Astrocyte (in vitro differentiated cells and primary cell): ENCODE measurements at regions not wholly inside any gene's neighbourhood (a gene's known extent, or its start where the extent isn't known, plus 50 kb on each side); places are given as distances from the start of the nearest gene placed in this dataset.

Experiments
- DNase-seq: peaks from one replicate; pipeline ENCODE4 v3.0.0-alpha.2; 2010; ENCODE audit warnings: low read depth
- FAIRE-seq: peaks from 2 replicates; lab custom pipeline; 2011; peaks lifted over from hg19 to GRCh38; lab: Jason Lieb, UNC
- H2AFZ ChIP-seq: 2 replicates; pipeline ENCODE4 v1.6.0; 2012; ENCODE audit warnings: low read depth, low read length, inconsistent platforms
- H3K27ac ChIP-seq: 2 replicates; pipeline ENCODE4 v1.5.1; 2011; ENCODE audit warnings: low read depth, low read length, inconsistent platforms
- H3K27me3 ChIP-seq: 2 replicates; pipeline ENCODE4 v1.6.0; 2011; ENCODE audit warnings: low read length, inconsistent platforms; ENCODE audit not compliant: insufficient read depth
- H3K36me3 ChIP-seq: 2 replicates; pipeline ENCODE4 v1.5.1; 2011; ENCODE audit warnings: low read length, inconsistent platforms; ENCODE audit not compliant: insufficient read depth
- H3K4me1 ChIP-seq: 2 replicates; pipeline ENCODE4 v1.5.1; 2011; ENCODE audit warnings: low read length, inconsistent platforms; ENCODE audit not compliant: insufficient read depth
- H3K4me2 ChIP-seq: 2 replicates; pipeline ENCODE4 v1.6.0; 2012; ENCODE audit warnings: low read length, inconsistent platforms
- H3K4me3 ChIP-seq: 2 replicates; pipeline ENCODE4 v1.5.1; 2011; ENCODE audit warnings: low read depth, mild to moderate bottlenecking, low read length, inconsistent platforms; ENCODE audit not compliant: insufficient read depth
- H3K79me2 ChIP-seq: 2 replicates; pipeline ENCODE4 v1.6.0; 2012; ENCODE audit warnings: mild to moderate bottlenecking, low read length, inconsistent platforms; ENCODE audit not compliant: insufficient read depth
- H3K9ac ChIP-seq: 2 replicates; pipeline ENCODE4 v1.6.0; 2012; ENCODE audit warnings: mild to moderate bottlenecking, low read length, inconsistent platforms
- H3K9me3 ChIP-seq: 2 replicates; pipeline ENCODE4 v1.5.1; 2012; ENCODE audit warnings: low read depth, mild to moderate bottlenecking, low read length, inconsistent platforms; ENCODE audit not compliant: insufficient read depth
- H4K20me1 ChIP-seq: 2 replicates; pipeline ENCODE4 v1.6.0; 2012; ENCODE audit warnings: low read length, inconsistent platforms; ENCODE audit not compliant: insufficient read depth
- H3K27ac Mint-ChIP-seq: one replicate; pipeline ENCODE4 v1.8.0; 2021; ENCODE audit warnings: mild to moderate bottlenecking, mixed read lengths; ENCODE audit not compliant: unreplicated experiment
- H3K27me3 Mint-ChIP-seq: one replicate; pipeline ENCODE4 v1.8.0; 2021; ENCODE audit warnings: low read depth, mixed read lengths; ENCODE audit not compliant: unreplicated experiment
- H3K36me3 Mint-ChIP-seq: one replicate; pipeline ENCODE4 v1.8.0; 2021; ENCODE audit warnings: low read depth, mixed read lengths; ENCODE audit not compliant: unreplicated experiment
- H3K4me1 Mint-ChIP-seq: one replicate; pipeline ENCODE4 v1.8.0; 2021; ENCODE audit warnings: low read depth, mixed read lengths; ENCODE audit not compliant: unreplicated experiment
- H3K4me3 Mint-ChIP-seq: one replicate; pipeline ENCODE4 v1.8.0; 2021; ENCODE audit warnings: mild to moderate bottlenecking, moderate library complexity, mixed read lengths; ENCODE audit not compliant: unreplicated experiment
- H3K9me3 Mint-ChIP-seq: one replicate; pipeline ENCODE4 v1.8.0; 2021; ENCODE audit warnings: mild to moderate bottlenecking, mixed read lengths; ENCODE audit not compliant: unreplicated experiment
- EZH2 ChIP-seq: IDR thresholded peaks from 2 replicates; pipeline ENCODE4 v1.6.1; 2012; ENCODE audit warnings: mild to moderate bottlenecking, low read length, inconsistent platforms; ENCODE audit not compliant: insufficient read depth
- TF ChIP-seq, protein P1 (sequence below): IDR thresholded peaks from 2 replicates; pipeline ENCODE4 v1.5.1; 2011; ENCODE audit warnings: low read depth, mild to moderate bottlenecking, inconsistent platforms, low read length, moderate library complexity; ENCODE audit not compliant: insufficient read depth

DNA sequence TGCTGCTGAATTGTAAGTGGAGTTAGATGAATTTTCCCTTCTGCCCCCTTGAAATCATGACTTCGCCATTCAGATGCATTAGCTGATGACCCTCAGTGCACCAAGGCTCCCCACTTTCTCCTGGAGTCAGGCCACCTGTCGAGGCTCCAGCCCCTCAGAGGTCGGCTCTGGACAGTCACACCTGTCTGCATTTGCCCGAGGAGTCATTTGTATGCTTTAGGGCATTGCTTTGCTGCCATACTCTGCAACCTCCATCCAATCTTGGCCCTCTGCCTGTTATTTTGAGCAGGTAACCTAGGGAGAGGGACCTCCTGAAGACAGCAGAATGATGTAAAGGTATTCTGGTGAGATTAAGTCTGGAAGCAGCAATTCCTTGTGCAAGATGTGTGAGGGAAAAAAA, 144.8 kb downstream of the MACROH2A1 start:
- Mint-ChIP-seq H3K4me3 (no peak overlapping the region), H3K36me3 (peaks cover 3% of the 10 kb centered on the region), H3K4me1 (peaks cover 9% of the 10 kb centered on the region), H3K27ac (no peak overlapping the region), H3K9me3 (peaks cover 8% of the 10 kb centered on the region), H3K27me3 (peaks cover 4% of the 10 kb centered on the region)
- Histone ChIP-seq H3K4me3 (no peak overlapping the region), H3K27ac (no peak overlapping the region), H3K36me3 (no peaks in the 10 kb centered on the region), H3K27me3 (no peaks in the 10 kb centered on the region), H3K79me2 (no peaks in the 10 kb centered on the region), H4K20me1 (no peaks in the 10 kb centered on the region), H3K9ac (no peak overlapping the region), H3K4me1 (peaks cover 5% of the 10 kb centered on the region), H3K9me3 (no peaks in the 10 kb centered on the region), H2AFZ (no peak overlapping the region), H3K4me2 (no peak overlapping the region)
- no peak for TF ChIP-seq EZH2
- TF ChIP-seq, protein P1, sequence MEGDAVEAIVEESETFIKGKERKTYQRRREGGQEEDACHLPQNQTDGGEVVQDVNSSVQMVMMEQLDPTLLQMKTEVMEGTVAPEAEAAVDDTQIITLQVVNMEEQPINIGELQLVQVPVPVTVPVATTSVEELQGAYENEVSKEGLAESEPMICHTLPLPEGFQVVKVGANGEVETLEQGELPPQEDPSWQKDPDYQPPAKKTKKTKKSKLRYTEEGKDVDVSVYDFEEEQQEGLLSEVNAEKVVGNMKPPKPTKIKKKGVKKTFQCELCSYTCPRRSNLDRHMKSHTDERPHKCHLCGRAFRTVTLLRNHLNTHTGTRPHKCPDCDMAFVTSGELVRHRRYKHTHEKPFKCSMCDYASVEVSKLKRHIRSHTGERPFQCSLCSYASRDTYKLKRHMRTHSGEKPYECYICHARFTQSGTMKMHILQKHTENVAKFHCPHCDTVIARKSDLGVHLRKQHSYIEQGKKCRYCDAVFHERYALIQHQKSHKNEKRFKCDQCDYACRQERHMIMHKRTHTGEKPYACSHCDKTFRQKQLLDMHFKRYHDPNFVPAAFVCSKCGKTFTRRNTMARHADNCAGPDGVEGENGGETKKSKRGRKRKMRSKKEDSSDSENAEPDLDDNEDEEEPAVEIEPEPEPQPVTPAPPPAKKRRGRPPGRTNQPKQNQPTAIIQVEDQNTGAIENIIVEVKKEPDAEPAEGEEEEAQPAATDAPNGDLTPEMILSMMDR = no peak
- FAIRE-seq = no peak
- DNase-seq = no peak

GRCh38 chr5:135253601-135254178, 145.3 kb downstream of the MACROH2A1 start:
- H3K36me3 ChIP-seq = no peaks in the 10 kb centered on the region
- H2AFZ ChIP-seq = no peak overlapping the region
- no peaks in the 10 kb centered on the region for H3K9me3 ChIP-seq
- Mint-ChIP-seq H3K4me1 (peaks cover 10% of the 10 kb centered on the region), H3K4me3 (no peak overlapping the region), H3K9me3 (peaks cover 8% of the 10 kb centered on the region), H3K36me3 (peaks cover 3% of the 10 kb centered on the region), H3K27me3 (peaks cover 4% of the 10 kb centered on the region), H3K27ac (no peak overlapping the region)
- H3K4me3 ChIP-seq = no peak overlapping the region
- no peaks in the 10 kb centered on the region for H3K79me2 ChIP-seq
- no peak overlapping the region for H3K9ac ChIP-seq
- no peaks in the 10 kb centered on the region for H3K27me3 ChIP-seq
- no peak overlapping the region for H3K27ac ChIP-seq
- DNase-seq = peak; percentile 46
- TF ChIP-seq, protein P1 = no peak
- no peak for TF ChIP-seq EZH2
- FAIRE-seq = no peak
- H4K20me1 ChIP-seq = no peaks in the 10 kb centered on the region
- H3K4me1 ChIP-seq = peaks cover 5% of the 10 kb centered on the region
- H3K4me2 ChIP-seq = no peak overlapping the region

DNA sequence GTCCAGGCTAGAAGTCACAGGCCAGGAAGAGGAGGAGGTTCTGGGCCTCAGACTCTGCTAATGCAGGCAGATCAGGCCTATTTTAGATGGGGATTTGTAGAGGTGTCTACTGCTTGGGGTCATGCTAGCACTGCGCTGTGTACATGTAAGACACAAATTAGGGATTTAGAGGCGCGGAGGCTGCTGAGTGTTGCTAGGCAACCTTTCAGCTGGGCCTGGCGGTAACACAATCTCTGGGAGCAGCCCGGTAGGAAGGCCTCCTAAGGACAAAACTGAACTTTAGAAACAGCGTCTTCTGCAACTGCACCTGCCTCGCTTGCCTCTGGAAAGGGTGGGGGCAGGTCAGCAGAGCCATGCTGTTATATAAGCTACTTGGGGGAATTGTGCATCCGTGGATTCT, 147.9 kb downstream of the MACROH2A1 start:
- no peak overlapping the region for H3K4me3 ChIP-seq
- H3K9me3 ChIP-seq = no peaks in the 10 kb centered on the region
- no peak for FAIRE-seq
- DNase-seq = no peak
- peaks cover 22% of the 10 kb centered on the region for H3K4me1 ChIP-seq
- Mint-ChIP-seq H3K36me3 (peaks cover 3% of the 10 kb centered on the region), H3K27ac (no peak overlapping the region), H3K4me1 (peaks cover 29% of the 10 kb centered on the region), H3K9me3 (peaks cover 8% of the 10 kb centered on the region), H3K4me3 (no peak overlapping the region), H3K27me3 (peaks cover 4% of the 10 kb centered on the region)
- no peaks in the 10 kb centered on the region for H3K36me3 ChIP-seq
- TF ChIP-seq, protein P1 = no peak
- no peak for TF ChIP-seq EZH2
- no peak overlapping the region for H3K4me2 ChIP-seq
- H3K9ac ChIP-seq = no peak overlapping the region
- H2AFZ ChIP-seq = no peak overlapping the region
- no peak overlapping the region for H3K27ac ChIP-seq
- no peaks in the 10 kb centered on the region for H4K20me1 ChIP-seq
- no peaks in the 10 kb centered on the region for H3K27me3 ChIP-seq
- no peaks in the 10 kb centered on the region for H3K79me2 ChIP-seq
